Liver (tissue), 8 donors: ENCODE measurements at regions not wholly inside any gene's neighbourhood (a gene's known extent, or its start where the extent isn't known, plus 50 kb on each side); places are given as distances from the start of the nearest gene placed in this dataset.

Experiments used
- DNase-seq: peaks from one replicate; pipeline ENCODE4 v3.0.0-alpha.2; 2017; ENCODE audit warnings: low spot score
- H3K27ac ChIP-seq, 2 donors: one replicate each; pipeline ENCODE4 v1.7.0; 2013; ENCODE audit warnings: inconsistent platforms in 2 of 2, low read length in 2 of 2, control low read depth in 1 of 2, low read depth in 1 of 2, mild to moderate bottlenecking in 1 of 2
- H3K27me3 ChIP-seq, 4 donors: one replicate each; pipeline versions ENCODE4 v1.6.1 to v1.7.0; 2013; ENCODE audit warnings: low read length in 3 of 4, inconsistent platforms in 1 of 4, mild to moderate bottlenecking in 1 of 4, moderate library complexity in 1 of 4; ENCODE audit not compliant: control insufficient read depth in 4 of 4, insufficient read depth in 4 of 4
- H3K36me3 ChIP-seq, 4 donors: one replicate each; pipeline versions ENCODE4 v1.6.1 to v1.7.0; 2013; ENCODE audit warnings: low read length in 3 of 4, mild to moderate bottlenecking in 3 of 4, low read depth in 1 of 4, moderate library complexity in 1 of 4; ENCODE audit not compliant: control insufficient read depth in 4 of 4, insufficient read depth in 3 of 4
- H3K4me1 ChIP-seq, 4 donors: one replicate each; pipeline versions ENCODE4 v1.6.1 to v1.7.0; 2013; ENCODE audit warnings: low read length in 3 of 4, mild to moderate bottlenecking in 3 of 4, moderate library complexity in 1 of 4; ENCODE audit not compliant: control insufficient read depth in 4 of 4, insufficient read depth in 4 of 4
- H3K4me3 ChIP-seq, 3 donors: one replicate each; pipeline versions ENCODE4 v1.6.1 to v1.7.0; 2013; ENCODE audit warnings: low read length in 3 of 3, control low read depth in 1 of 3, low read depth in 1 of 3, mild to moderate bottlenecking in 1 of 3
- H3K9ac ChIP-seq, 2 donors: one replicate each; pipeline ENCODE4 v1.7.0; 2013; ENCODE audit warnings: low read length in 2 of 2, mild to moderate bottlenecking in 2 of 2, moderate library complexity in 2 of 2, control low read depth in 1 of 2, low read depth in 1 of 2
- H3K9me3 ChIP-seq, 4 donors: one replicate each; pipeline versions ENCODE4 v1.6.1 to v1.7.0; 2013; ENCODE audit warnings: low read length in 3 of 4; ENCODE audit not compliant: control insufficient read depth in 4 of 4
- ATF3 ChIP-seq: IDR thresholded peaks from 2 replicates; pipeline ENCODE4 v1.6.1; 2016; ENCODE audit warnings: antibody characterized with exemption
- CTCF ChIP-seq: fragments of 150-350 bp; IDR thresholded peaks from 2 replicates; pipeline ENCODE4 v1.5.1; 2017; ENCODE audit warnings: improper control_type of control experiment, low read depth, low read length; ENCODE audit not compliant: missing input control
- EGR1 ChIP-seq, 2 donors: IDR thresholded peaks; 2 replicates each; pipeline ENCODE4 v1.6.1; 2016 to 2018; ENCODE audit warnings: antibody characterized with exemption in 2 of 2, low read depth in 2 of 2
- FOXA1 ChIP-seq: IDR thresholded peaks from 2 replicates; pipeline ENCODE4 v1.6.1; 2016; ENCODE audit warnings: antibody characterized with exemption
- FOXA2 ChIP-seq: IDR thresholded peaks from 2 replicates; pipeline ENCODE4 v1.6.1; 2016; ENCODE audit warnings: antibody characterized with exemption
- GABPA ChIP-seq, 2 donors: IDR thresholded peaks in 1 of 2; conservative IDR thresholded peaks in 1 of 2; 2 replicates each; pipeline ENCODE4 v1.6.1; 2016; ENCODE audit warnings: antibody characterized with exemption in 2 of 2, mild to moderate bottlenecking in 1 of 2, moderate library complexity in 1 of 2
- HNF4A ChIP-seq, 2 donors: conservative IDR thresholded peaks; 2 replicates each; pipeline ENCODE4 v1.6.1; 2016; ENCODE audit warnings: antibody characterized with exemption in 2 of 2, mild to moderate bottlenecking in 2 of 2
- HNF4G ChIP-seq: IDR thresholded peaks from 2 replicates; pipeline ENCODE4 v1.6.1; 2016; ENCODE audit warnings: antibody characterized with exemption
- JUND ChIP-seq, 2 donors: IDR thresholded peaks; 2 replicates each; pipeline ENCODE4 v1.6.1; 2016; ENCODE audit warnings: antibody characterized with exemption in 2 of 2
- MAX ChIP-seq: IDR thresholded peaks from 2 replicates; pipeline ENCODE4 v1.6.1; 2016; ENCODE audit warnings: antibody characterized with exemption
- NR2F2 ChIP-seq: IDR thresholded peaks from 2 replicates; pipeline ENCODE4 v1.6.1; 2016; ENCODE audit warnings: antibody characterized with exemption
- RAD21 ChIP-seq, 2 donors: IDR thresholded peaks; 2 replicates each; pipeline ENCODE4 v1.6.1; 2016; ENCODE audit warnings: antibody characterized with exemption in 2 of 2, mild to moderate bottlenecking in 2 of 2
- REST ChIP-seq: IDR thresholded peaks from 2 replicates; pipeline ENCODE4 v1.6.1; 2016; ENCODE audit warnings: antibody characterized with exemption, mild to moderate bottlenecking
- RXRA ChIP-seq, 2 donors: IDR thresholded peaks; 2 replicates each; pipeline ENCODE4 v1.6.1; 2017 to 2018; ENCODE audit warnings: antibody characterized with exemption in 2 of 2, mild to moderate bottlenecking in 1 of 2
- SP1 ChIP-seq: IDR thresholded peaks from 2 replicates; pipeline ENCODE4 v1.6.1; 2018; ENCODE audit warnings: antibody characterized with exemption, mild to moderate bottlenecking
- TAF1 ChIP-seq: conservative IDR thresholded peaks from 2 replicates; pipeline ENCODE4 v1.6.1; 2016; ENCODE audit warnings: antibody characterized with exemption, mild to moderate bottlenecking
- YY1 ChIP-seq: IDR thresholded peaks from 2 replicates; pipeline ENCODE4 v1.6.1; 2016; ENCODE audit warnings: antibody characterized with exemption, mild to moderate bottlenecking
- ZBTB33 ChIP-seq: IDR thresholded peaks from 2 replicates; pipeline ENCODE4 v1.6.1; 2016; ENCODE audit warnings: antibody characterized with exemption
- WGBS: extraction: QIAGEN DNeasy Blood & Tissue Kit; methylation state at CpG from one replicate; pipeline ENCODE4 v1.1.7; 2013; 5-methylcytosine and 5-hydroxymethylcytosine counted together
- donor health status: healthy.
- donor health status: healthy.
- donor health status: healthy.
- donor health status: healthy.
- donor health status: healthy.

- Histone ChIP-seq H3K27me3 (no peaks in the 10 kb centered on the region), H3K9ac (no peak overlapping the region), H3K27ac (no peak overlapping the region), H3K9me3 (no peaks in the 10 kb centered on the region), H3K36me3 (no peaks in the 10 kb centered on the region), H3K4me1 (no peaks in the 10 kb centered on the region), H3K4me3 (no peak overlapping the region)
- no peak for TF ChIP-seq REST
- no peak for TF ChIP-seq YY1
- TF ChIP-seq EGR1 (IDR thresholded peaks at IDR 0.05; ENCODE audit: low read depth in 2 of 2): no peak
- no peak for TF ChIP-seq MAX
- TF ChIP-seq FOXA2: no peak
- no peak for TF ChIP-seq FOXA1
- no peak for TF ChIP-seq RAD21 (IDR thresholded peaks at IDR 0.05)
- no peak for TF ChIP-seq NR2F2
- no peak for TF ChIP-seq RXRA (IDR thresholded peaks at IDR 0.05)
- no peak for TF ChIP-seq SP1
- TF ChIP-seq ATF3: no peak
- TF ChIP-seq GABPA (IDR thresholded peaks at IDR 0.05 in 1 of 2, conservative IDR thresholded peaks at IDR 0.05 in 1 of 2): no peak
- no peak for TF ChIP-seq HNF4A (conservative IDR thresholded peaks at IDR 0.05)
- no peak for TF ChIP-seq HNF4G
- TF ChIP-seq ZBTB33: no peak
- no peak for TF ChIP-seq CTCF
- no peak for TF ChIP-seq JUND (IDR thresholded peaks at IDR 0.05)
- TF ChIP-seq TAF1: no peak
- 67% methylated on average over 2 of the region's 2 CpGs for WGBS
- no peak for DNase-seq
These were observed 406.9 kb downstream of the LRFN5 start for GRCh38 chr14:42013559-42013958.

- Histone ChIP-seq H3K27ac (no peak overlapping the region), H3K4me1 (no peaks in the 10 kb centered on the region), H3K4me3 (no peak overlapping the region), H3K36me3 (no peaks in the 10 kb centered on the region), H3K27me3 (no peaks in the 10 kb centered on the region), H3K9ac (no peak overlapping the region), H3K9me3 (no peaks in the 10 kb centered on the region)
- no peak for DNase-seq
- no peak for TF ChIP-seq RAD21 (IDR thresholded peaks at IDR 0.05)
- TF ChIP-seq YY1: no peak
- no peak for TF ChIP-seq REST
- no peak for TF ChIP-seq EGR1 (IDR thresholded peaks at IDR 0.05; ENCODE audit: low read depth in 2 of 2)
- TF ChIP-seq MAX: no peak
- TF ChIP-seq ZBTB33: no peak
- no peak for TF ChIP-seq NR2F2
- no peak for TF ChIP-seq SP1
- no peak for TF ChIP-seq FOXA1
- TF ChIP-seq RXRA (IDR thresholded peaks at IDR 0.05): no peak
- TF ChIP-seq GABPA (IDR thresholded peaks at IDR 0.05 in 1 of 2, conservative IDR thresholded peaks at IDR 0.05 in 1 of 2): no peak
- TF ChIP-seq HNF4A (conservative IDR thresholded peaks at IDR 0.05): no peak
- no peak for TF ChIP-seq JUND (IDR thresholded peaks at IDR 0.05)
- TF ChIP-seq TAF1: no peak
- no peak for TF ChIP-seq FOXA2
These were observed 406.5 kb downstream of the LRFN5 start for GRCh38 chr14:42013153-42013552.
